ENCODE measurements at regions not wholly inside any gene's neighbourhood (a gene's known extent, or its start where the extent isn't known, plus 50 kb on each side); places are given as distances from the start of the nearest gene placed in this dataset.

DNA sequence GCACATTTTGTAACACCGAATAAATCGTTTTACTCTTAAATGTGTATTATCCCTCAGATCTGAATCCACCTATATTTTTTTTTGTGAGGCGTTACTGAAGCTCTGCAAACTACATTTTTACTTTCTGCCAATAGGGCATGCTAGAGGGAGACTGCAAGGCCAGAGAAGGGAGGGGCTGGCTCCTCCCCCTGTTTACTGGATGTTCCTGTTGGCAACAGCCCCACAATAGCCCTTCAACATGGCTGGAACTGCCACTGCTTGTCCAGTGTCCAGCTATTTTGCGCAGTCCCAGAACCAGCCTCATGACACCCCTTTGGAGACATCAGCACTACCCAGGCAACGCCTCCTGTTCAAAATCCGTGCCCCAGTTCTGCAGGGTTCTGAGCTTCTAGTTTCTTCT is 85.4 kb upstream of the MIER3 start:
- Histone ChIP-seq H3K79me1 (ENCODE audit: low read depth in 1 of 2, low read length in 2 of 2) (no peaks in the 10 kb centered on the region), H3K4me1 (ENCODE audit: control insufficient read depth, insufficient read depth, low read length) (no peaks in the 10 kb centered on the region), H3K9ac (ENCODE audit: low read depth, low read length) (no peak overlapping the region), H3K23ac (ENCODE audit: low read depth, low read length) (no peak overlapping the region), H4K20me1 (ENCODE audit: insufficient read depth, low read length) (no peaks in the 10 kb centered on the region), H4K8ac (ENCODE audit: low read depth in 2 of 2, low read length in 2 of 2) (no peak overlapping the region), H3K4ac (ENCODE audit: low read depth, low read length) (no peak overlapping the region), H2AK5ac (ENCODE audit: low read depth, low read length) (no peak overlapping the region), H3K4me2 (ENCODE audit: low read depth, low read length) (no peak overlapping the region), H3K56ac (ENCODE audit: extremely low read depth, insufficient read depth, low read length) (no peak overlapping the region), H3K27ac (ENCODE audit: insufficient read depth, low read length) (no peak overlapping the region), H2AFZ (replicated peaks; ENCODE audit: low read length, poor library complexity) (no peak overlapping the region), H2BK20ac (ENCODE audit: low read depth, low read length) (no peak overlapping the region), H2BK5ac (ENCODE audit: low read depth, low read length, poor library complexity, severe bottlenecking) (no peak overlapping the region), H3K18ac (ENCODE audit: low read depth, low read length) (no peak overlapping the region), H4K5ac (ENCODE audit: low read depth, low read length) (no peak overlapping the region), H4K91ac (ENCODE audit: insufficient read depth, low read depth, low read length) (no peak overlapping the region), H3K27me3 (ENCODE audit: control insufficient read depth, insufficient read depth, low read length) (peaks cover 5% of the 10 kb centered on the region), H3K9me3 (ENCODE audit: control insufficient read depth, insufficient read depth, low read length) (no peaks in the 10 kb centered on the region), H3K14ac (replicated peaks; ENCODE audit: low read depth, low read length) (no peak overlapping the region), H2BK120ac (ENCODE audit: low read depth, low read length) (no peak overlapping the region), H2AK9ac (replicated peaks; ENCODE audit: low read depth, low read length, poor library complexity) (no peak overlapping the region), H3K36me3 (ENCODE audit: control insufficient read depth, insufficient read depth, low read length) (no peaks in the 10 kb centered on the region), H3K9me1 (ENCODE audit: insufficient read depth, low read length) (no peaks in the 10 kb centered on the region), H2BK15ac (ENCODE audit: low read depth, low read length) (no peak overlapping the region), H3K4me3 (ENCODE audit: insufficient read depth, low read depth, low read length) (no peak overlapping the region)
- ATAC-seq (ENCODE audit: low read depth) = no peak
- BruUV-seq (replicated peaks) = no TSS peak
- intact Hi-C loops (cut with micrococcal nuclease) (loop anchor here (5.0 kb wide), 1 partner anchor 80 kb away; no protein-coding TSS in a partner anchor), dilution Hi-C loops (cut with HindIII; ENCODE audit: low sequenced_read_pairs, unreplicated experiment) (no loop called here), in situ Hi-C loops (cut with MboI; ENCODE audit: low sequenced_read_pairs) (no loop called here)
- 80% methylated on average over 3 of the region's 6 CpGs; no CpG with 5 or more reads in 1 of the 2 experiments for WGBS, 2 experiments (ENCODE audit: extremely low coverage in 2 of 2, insufficient read length in 1 of 2)
- ChIA-PET CTCF (interaction anchor here (0.5 kb wide), 1 partner anchor 832 kb away, joined by 4 read pairs; no protein-coding TSS in a partner anchor), POLR2A (ENCODE audit: unreplicated experiment) (no interaction called here)
- no peak for TF ChIP-seq MAZ (IDR thresholded peaks at IDR 0.05; ENCODE audit: borderline replicate concordance, low read depth, low read length)
- no peak for TF ChIP-seq NFE2L2 (IDR thresholded peaks at IDR 0.05; ENCODE audit: low read depth, low read length)
- no peak for TF ChIP-seq FOS (IDR thresholded peaks at IDR 0.05; ENCODE audit: low read depth, low read length)
- DNase-seq = no peak

Data from IMR-90 (cell line).